Stimulated activated naive B cell treated with anti-CD40 and anti-IgM and Interleukin-4, amounts not matched to agents 10 μg/mL and 1 μg/mL and 100 μg/mL, for 72 hours (primary cell): ENCODE measurements at regions not wholly inside any gene's neighbourhood (a gene's known extent, or its start where the extent isn't known, plus 50 kb on each side); places are given as distances from the start of the nearest gene placed in this dataset.
A peak's percentile ranks its signal among the peaks of the same experiment; 100 is the strongest.

ENCODE experiments used
- ATAC-seq, 2 donors: fragments of 150-1000 bp; cut with Tn5 transposase; replicated peaks; 2 replicates each; pipeline ENCODE4 v1.10.0; 2021; ENCODE audit warnings: moderate library complexity in 1 of 2
- DNase-seq: peaks from one replicate; pipeline ENCODE4 v3.0.0; 2021
- H3K27ac Mint-ChIP-seq: one replicate; pipeline ENCODE4 v1.8.0; 2022; ENCODE audit warnings: mild to moderate bottlenecking, mixed read lengths
- H3K27me3 Mint-ChIP-seq, 2 donors: one replicate each; pipeline ENCODE4 v1.8.0; 2022; ENCODE audit warnings: mixed read lengths in 2 of 2
- H3K36me3 Mint-ChIP-seq, 2 donors: one replicate each; pipeline ENCODE4 v1.8.0; 2022; ENCODE audit warnings: mixed read lengths in 2 of 2, mild to moderate bottlenecking in 1 of 2
- H3K4me1 Mint-ChIP-seq, 2 donors: one replicate each; pipeline ENCODE4 v1.8.0; 2022; ENCODE audit warnings: mixed read lengths in 2 of 2, mild to moderate bottlenecking in 1 of 2
- H3K4me3 Mint-ChIP-seq, 2 donors: one replicate each; pipeline ENCODE4 v1.8.0; 2022; ENCODE audit warnings: mild to moderate bottlenecking in 2 of 2, mixed read lengths in 2 of 2, moderate library complexity in 1 of 2
- H3K9me3 Mint-ChIP-seq, 2 donors: one replicate each; pipeline ENCODE4 v1.8.0; 2022; ENCODE audit warnings: mixed read lengths in 2 of 2, mild to moderate bottlenecking in 1 of 2

DNA sequence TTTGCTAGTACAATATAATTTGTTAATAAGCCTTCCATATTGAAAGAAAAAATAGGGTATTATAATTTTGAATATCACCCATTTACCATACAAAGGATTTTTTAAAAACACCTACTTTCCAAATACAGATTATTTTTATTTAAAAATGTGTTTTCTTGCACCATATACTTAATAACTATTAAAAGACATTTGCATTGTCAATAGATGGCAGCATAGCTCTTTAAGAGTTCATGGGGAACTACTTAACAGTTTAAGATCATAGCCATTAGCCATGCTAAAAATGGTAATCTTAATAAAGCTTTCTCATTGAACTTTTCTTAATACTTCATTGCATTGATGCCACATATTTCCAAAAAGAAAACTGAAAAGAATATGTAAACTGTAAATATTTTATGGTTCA, 1995.9 kb downstream of the C4orf33 start:
- no peak overlapping the region for H3K27ac Mint-ChIP-seq
- H3K36me3 Mint-ChIP-seq: no peaks in the 10 kb centered on the region
- H3K4me1 Mint-ChIP-seq: no peaks in the 10 kb centered on the region
- ATAC-seq (peak; percentile 53 to 60), DNase-seq (no peak)
- no peaks in the 10 kb centered on the region for H3K27me3 Mint-ChIP-seq
- no peak overlapping the region for H3K4me3 Mint-ChIP-seq
- no peaks in the 10 kb centered on the region for H3K9me3 Mint-ChIP-seq

- Mint-ChIP-seq H3K27ac (no peak overlapping the region), H3K4me1 (no peaks in the 10 kb centered on the region), H3K4me3 (no peak overlapping the region), H3K36me3 (no peaks in the 10 kb centered on the region), H3K27me3 (no peaks in the 10 kb centered on the region), H3K9me3 (no peaks in the 10 kb centered on the region)
- ATAC-seq: no peak
- DNase-seq: no peak
Observed at GRCh38 chr4:131093303-131093702, 1997.4 kb downstream of the C4orf33 start.

DNA sequence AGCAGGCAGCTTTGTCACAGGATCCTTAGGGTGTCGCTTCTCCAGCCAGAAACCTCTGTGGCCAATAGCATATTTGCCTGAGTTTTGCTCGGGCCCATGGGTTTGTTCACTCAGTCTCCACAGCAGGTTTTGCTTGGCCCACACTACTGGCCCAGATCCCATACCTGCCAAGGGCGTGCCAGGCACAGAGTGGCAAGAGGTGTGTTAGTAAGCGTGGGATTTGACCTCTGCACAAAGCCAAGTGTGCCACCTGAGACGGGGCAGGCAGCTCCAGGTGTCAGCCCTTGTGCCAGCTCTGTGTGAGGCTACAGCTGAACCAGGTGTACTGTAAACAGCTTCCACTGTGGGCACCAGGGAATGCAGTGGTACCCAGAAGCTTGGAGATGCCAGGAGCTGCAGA, 2003.0 kb downstream of the C4orf33 start:
- H3K9me3 Mint-ChIP-seq: peaks cover 6 to 9% of the 10 kb centered on the region in 2 donors
- no peaks in the 10 kb centered on the region for H3K27me3 Mint-ChIP-seq
- H3K4me1 Mint-ChIP-seq: no peaks in the 10 kb centered on the region
- no peaks in the 10 kb centered on the region for H3K36me3 Mint-ChIP-seq
- H3K4me3 Mint-ChIP-seq: no peak overlapping the region
- DNase-seq (no peak), ATAC-seq (peak in 1 of 2 donors; percentile 23)
- H3K27ac Mint-ChIP-seq: no peak overlapping the region

DNA sequence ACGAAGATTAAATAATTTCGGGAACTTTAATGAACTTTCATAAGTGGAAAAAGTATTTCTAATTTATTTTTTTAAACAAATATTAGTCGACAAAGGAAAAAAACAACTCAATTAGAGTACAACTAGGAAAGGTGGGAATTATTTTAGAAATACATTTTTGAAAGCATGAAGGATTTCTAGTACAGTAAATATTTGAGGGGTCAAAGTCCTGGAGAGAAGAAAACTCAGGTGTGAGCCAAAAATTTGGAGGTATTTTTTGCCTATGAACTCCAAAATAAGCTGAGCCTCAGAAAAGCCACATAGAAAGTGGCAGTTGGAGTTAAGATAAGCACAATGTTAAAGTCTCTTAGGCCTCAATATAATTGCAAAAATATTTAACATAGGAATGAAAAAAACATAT, 2017.3 kb downstream of the C4orf33 start:
- no peak for ATAC-seq
- Mint-ChIP-seq H3K4me1 (no peaks in the 10 kb centered on the region), H3K9me3 (peaks cover 0 to 5% of the 10 kb centered on the region in 2 donors)

GRCh38 chr4:131113704-131114103, 2017.8 kb downstream of the C4orf33 start:
- no peak for DNase-seq
- ATAC-seq: no peak
- Mint-ChIP-seq H3K27ac (no peak overlapping the region), H3K36me3 (no peaks in the 10 kb centered on the region), H3K27me3 (no peaks in the 10 kb centered on the region), H3K4me1 (no peaks in the 10 kb centered on the region), H3K4me3 (no peak overlapping the region), H3K9me3 (peaks cover 0 to 3% of the 10 kb centered on the region in 2 donors)

More for the DNA sequence above, 2017.3 kb downstream of the C4orf33 start:
- H3K4me3 Mint-ChIP-seq: no peak overlapping the region
- H3K36me3 Mint-ChIP-seq: no peaks in the 10 kb centered on the region
- DNase-seq: no peak
- no peaks in the 10 kb centered on the region for H3K27me3 Mint-ChIP-seq
- no peak overlapping the region for H3K27ac Mint-ChIP-seq

DNA sequence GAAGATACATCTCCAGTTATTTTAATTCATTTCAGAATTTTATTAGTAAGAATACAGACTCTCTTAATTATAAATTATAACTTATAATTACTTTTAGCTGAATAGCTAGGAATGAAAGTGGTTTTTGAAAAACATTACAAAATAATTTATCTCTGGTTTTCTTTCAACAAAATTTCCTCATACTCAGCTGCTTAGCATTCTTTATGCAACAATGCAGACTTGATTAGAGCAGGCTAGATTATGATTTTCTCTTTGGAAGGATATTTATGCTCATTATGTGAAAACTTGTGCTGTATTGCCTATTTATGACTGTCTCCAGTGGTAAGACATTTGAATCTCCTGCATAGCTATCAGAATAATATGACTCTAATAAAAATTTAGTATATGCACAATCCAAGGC, 2023.7 kb downstream of the C4orf33 start:
- H3K36me3 Mint-ChIP-seq: no peaks in the 10 kb centered on the region
- no peaks in the 10 kb centered on the region for H3K27me3 Mint-ChIP-seq
- no peak overlapping the region for H3K27ac Mint-ChIP-seq
- H3K4me3 Mint-ChIP-seq: no peak overlapping the region
- no peaks in the 10 kb centered on the region for H3K9me3 Mint-ChIP-seq
- DNase-seq (no peak), ATAC-seq (no peak)
- no peaks in the 10 kb centered on the region for H3K4me1 Mint-ChIP-seq

- ATAC-seq: no peak
- Mint-ChIP-seq H3K27me3 (no peaks in the 10 kb centered on the region), H3K4me3 (no peak overlapping the region), H3K9me3 (peaks cover 2 to 13% of the 10 kb centered on the region in 2 donors), H3K4me1 (no peaks in the 10 kb centered on the region), H3K27ac (no peak overlapping the region), H3K36me3 (no peaks in the 10 kb centered on the region)
- no peak for DNase-seq
Observed at GRCh38 chr4:131137196-131137595, 2011.9 kb upstream of the PCDH10 start.

GRCh38 chr4:131159261-131159660, 1989.8 kb upstream of the PCDH10 start:
- Mint-ChIP-seq H3K27ac (no peak overlapping the region), H3K4me3 (no peak overlapping the region), H3K27me3 (no peaks in the 10 kb centered on the region), H3K9me3 (no peaks in the 10 kb centered on the region), H3K36me3 (no peaks in the 10 kb centered on the region), H3K4me1 (no peaks in the 10 kb centered on the region)
- DNase-seq (no peak), ATAC-seq (no peak)

DNA sequence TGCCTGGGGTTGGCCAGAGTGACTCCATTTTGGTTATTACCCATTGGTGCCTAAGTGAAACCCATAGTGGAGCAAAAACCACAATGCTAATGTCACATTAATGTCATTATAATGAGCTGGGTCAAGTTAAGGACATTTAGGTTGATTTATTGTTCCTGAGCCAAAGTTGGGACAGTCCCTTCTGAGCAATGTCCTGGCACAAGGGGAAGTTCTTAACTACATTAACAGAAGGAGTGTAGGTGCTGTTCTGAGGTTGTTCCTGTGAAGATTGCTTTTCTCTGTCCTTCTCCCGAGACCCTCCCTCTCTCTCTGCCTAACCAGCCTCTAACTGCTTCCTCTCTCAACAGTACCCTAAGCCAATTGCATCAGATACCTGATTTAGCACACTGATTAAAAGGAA, 1956.8 kb upstream of the PCDH10 start:
- Mint-ChIP-seq H3K36me3 (no peaks in the 10 kb centered on the region), H3K27ac (no peak overlapping the region), H3K4me1 (no peaks in the 10 kb centered on the region), H3K27me3 (no peaks in the 10 kb centered on the region), H3K4me3 (no peak overlapping the region), H3K9me3 (peaks cover 4 to 10% of the 10 kb centered on the region in 2 donors)
- DNase-seq: no peak
- ATAC-seq: peak; percentile 54 to 67

DNA sequence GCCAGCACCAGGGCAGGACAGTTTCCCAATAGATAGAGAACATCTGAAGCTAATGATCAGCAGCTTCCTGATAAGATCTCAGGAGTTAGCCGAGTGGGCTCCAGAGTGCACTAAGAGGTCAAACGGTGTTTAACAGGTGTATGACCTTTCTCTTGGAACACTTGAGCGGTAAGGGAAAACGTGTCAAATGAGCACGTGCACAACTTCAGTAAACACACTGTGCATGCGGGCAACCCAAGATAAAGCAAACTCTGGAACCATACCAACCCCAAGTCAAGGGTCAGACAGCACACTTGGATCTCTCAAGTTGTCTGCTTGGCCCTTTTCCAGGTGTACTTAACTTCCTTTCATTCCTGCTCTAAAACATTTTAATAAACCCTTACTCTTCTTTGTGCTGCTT, 1941.5 kb upstream of the PCDH10 start:
- Mint-ChIP-seq H3K9me3 (peaks cover 0 to 1% of the 10 kb centered on the region in 2 donors), H3K4me1 (no peaks in the 10 kb centered on the region), H3K4me3 (no peak overlapping the region), H3K27ac (no peak overlapping the region), H3K27me3 (no peaks in the 10 kb centered on the region), H3K36me3 (no peaks in the 10 kb centered on the region)
- DNase-seq (no peak), ATAC-seq (no peak)

DNA sequence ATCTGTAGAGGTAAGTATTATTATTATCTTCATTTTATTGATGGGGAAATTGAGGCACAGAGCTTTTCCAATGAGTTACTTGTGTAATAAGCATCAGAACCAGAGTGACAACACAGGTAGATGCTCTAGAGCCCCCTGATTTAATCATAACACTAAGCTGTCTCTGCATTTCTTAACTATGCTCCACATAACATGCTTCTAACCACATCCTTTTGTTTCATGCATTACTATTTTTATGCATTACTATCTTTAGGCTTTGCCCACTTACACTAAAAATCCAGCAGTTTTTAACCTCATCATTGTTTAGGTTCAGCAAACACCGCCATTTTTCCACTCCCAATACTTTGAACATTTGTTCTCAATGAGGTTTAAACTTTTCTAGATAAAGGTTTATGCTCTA, 1900.8 kb upstream of the PCDH10 start:
- Mint-ChIP-seq H3K36me3 (no peaks in the 10 kb centered on the region), H3K27me3 (no peaks in the 10 kb centered on the region), H3K27ac (no peak overlapping the region), H3K9me3 (no peaks in the 10 kb centered on the region), H3K4me1 (no peaks in the 10 kb centered on the region), H3K4me3 (no peak overlapping the region)
- ATAC-seq (no peak), DNase-seq (no peak)

- ATAC-seq: no peak
- no peaks in the 10 kb centered on the region for H3K36me3 Mint-ChIP-seq
- DNase-seq: no peak
- no peaks in the 10 kb centered on the region for H3K27me3 Mint-ChIP-seq
- H3K4me1 Mint-ChIP-seq: no peaks in the 10 kb centered on the region
- no peak overlapping the region for H3K27ac Mint-ChIP-seq
- H3K9me3 Mint-ChIP-seq: no peaks in the 10 kb centered on the region
- H3K4me3 Mint-ChIP-seq: no peak overlapping the region
Observed at GRCh38 chr4:131251321-131251720, 1897.8 kb upstream of the PCDH10 start.

- no peaks in the 10 kb centered on the region for H3K36me3 Mint-ChIP-seq
- H3K27me3 Mint-ChIP-seq: no peaks in the 10 kb centered on the region
- DNase-seq: no peak
- no peaks in the 10 kb centered on the region for H3K4me1 Mint-ChIP-seq
- ATAC-seq: no peak
- no peaks in the 10 kb centered on the region for H3K9me3 Mint-ChIP-seq
- H3K27ac Mint-ChIP-seq: no peak overlapping the region
- H3K4me3 Mint-ChIP-seq: no peak overlapping the region
Observed at GRCh38 chr4:131257241-131257640, 1891.9 kb upstream of the PCDH10 start.

GRCh38 chr4:131258361-131258760, 1890.7 kb upstream of the PCDH10 start:
- ATAC-seq (no peak), DNase-seq (no peak)
- Mint-ChIP-seq H3K4me3 (no peak overlapping the region), H3K27me3 (no peaks in the 10 kb centered on the region), H3K36me3 (no peaks in the 10 kb centered on the region), H3K27ac (no peak overlapping the region), H3K9me3 (no peaks in the 10 kb centered on the region), H3K4me1 (no peaks in the 10 kb centered on the region)

GRCh38 chr4:131288441-131288840, 1860.7 kb upstream of the PCDH10 start:
- ATAC-seq (no peak), DNase-seq (no peak)
- Mint-ChIP-seq H3K9me3 (peaks cover 6 to 12% of the 10 kb centered on the region in 2 donors), H3K27me3 (no peaks in the 10 kb centered on the region), H3K4me3 (no peak overlapping the region), H3K27ac (no peak overlapping the region), H3K36me3 (no peaks in the 10 kb centered on the region), H3K4me1 (no peaks in the 10 kb centered on the region)

DNA sequence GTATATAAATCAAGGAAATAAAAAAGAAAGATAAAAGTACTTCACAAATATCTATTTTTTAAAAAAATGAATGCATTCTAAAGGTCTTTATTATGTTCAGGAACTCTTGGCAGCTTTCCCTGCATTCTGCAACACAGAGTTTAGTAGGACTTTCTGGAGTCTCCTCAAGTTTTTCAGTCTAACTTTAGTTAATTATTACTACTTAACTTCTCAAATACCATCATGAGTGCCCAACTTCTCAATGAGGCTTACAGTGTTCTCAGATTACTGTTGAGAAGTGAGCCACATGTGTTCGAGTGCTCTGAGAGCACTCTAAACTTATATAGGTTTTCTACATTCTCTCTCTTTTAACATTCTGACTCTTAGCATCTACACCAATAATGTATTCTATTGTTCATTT, 1852.9 kb upstream of the PCDH10 start:
- Mint-ChIP-seq H3K4me1 (no peaks in the 10 kb centered on the region), H3K27me3 (no peaks in the 10 kb centered on the region), H3K9me3 (peaks cover 2 to 3% of the 10 kb centered on the region in 2 donors), H3K27ac (no peak overlapping the region), H3K36me3 (no peaks in the 10 kb centered on the region), H3K4me3 (no peak overlapping the region)
- ATAC-seq (no peak), DNase-seq (no peak)
